Neural cell (in vitro differentiated cells): ENCODE measurements at regions not wholly inside any gene's neighbourhood (a gene's known extent, or its start where the extent isn't known, plus 50 kb on each side); places are given as distances from the start of the nearest gene placed in this dataset.

ENCODE experiments used
- H2AFZ ChIP-seq: fragments of 200-600, 300-800 bp; sonication (generic), shearing (Covaris generic); 2 replicates; pipeline ENCODE4 v1.6.0; 2014; ENCODE audit warnings: low read depth, mild to moderate bottlenecking, antibody characterized with exemption, low read length, moderate library complexity
- H3F3A ChIP-seq: fragments of 200-600 bp; shearing (Covaris generic); 2 replicates; pipeline ENCODE4 v1.6.1; 2016; ENCODE audit warnings: mild to moderate bottlenecking, moderate library complexity, mixed read lengths, antibody characterized with exemption, low read length; ENCODE audit not compliant: insufficient read depth, poor library complexity, severe bottlenecking
- H3K27ac ChIP-seq: fragments of 200-600, 300-800 bp; sonication (generic), shearing (Covaris generic); 2 replicates; pipeline ENCODE4 v1.5.1; 2014; ENCODE audit warnings: mild to moderate bottlenecking, low read length, moderate library complexity
- H3K27me3 ChIP-seq: fragments of 300-800, 200-600 bp; sonication (generic), shearing (Covaris generic); 2 replicates; pipeline ENCODE4 v1.6.0; 2014; ENCODE audit warnings: mild to moderate bottlenecking, low read depth, low read length, moderate library complexity; ENCODE audit not compliant: insufficient read depth
- H3K36me3 ChIP-seq: fragments of 300-800, 200-600 bp; sonication (generic), shearing (Covaris generic); 2 replicates; pipeline ENCODE4 v1.5.1; 2014; ENCODE audit warnings: mild to moderate bottlenecking, antibody characterized with exemption, low read length, moderate library complexity; ENCODE audit not compliant: insufficient read depth
- H3K4me2 ChIP-seq: fragments of 300-800, 200-600 bp; sonication (generic), shearing (Covaris generic); 2 replicates; pipeline ENCODE4 v1.6.0; 2014; ENCODE audit warnings: mild to moderate bottlenecking, low read length
- H3K4me3 ChIP-seq: fragments of 300-800, 200-600 bp; sonication (generic), shearing (Covaris generic); 2 replicates; pipeline ENCODE4 v1.5.1; 2014; ENCODE audit warnings: mild to moderate bottlenecking, low read length, moderate library complexity
- H3K79me2 ChIP-seq: fragments of 200-600 bp; shearing (Covaris generic); replicated peaks from 2 replicates; pipeline ENCODE4 v1.6.0; 2014; ENCODE audit warnings: mild to moderate bottlenecking, low read length, moderate library complexity; ENCODE audit not compliant: insufficient read depth
- H3K9ac ChIP-seq: fragments of 300-800, 200-600 bp; sonication (generic), shearing (Covaris generic); 2 replicates; pipeline ENCODE4 v1.6.1; 2016; ENCODE audit warnings: mild to moderate bottlenecking, low read length, mixed read lengths
- H3K9me2 ChIP-seq: fragments of 200-600 bp; shearing (Covaris generic); 2 replicates; pipeline ENCODE4 v1.6.1; 2016; ENCODE audit warnings: mild to moderate bottlenecking, low read length, mixed read lengths; ENCODE audit not compliant: insufficient read depth
- H3K9me3 ChIP-seq: fragments of 200-600, 300-800 bp; sonication (generic), shearing (Covaris generic); 2 replicates; pipeline ENCODE4 v1.6.1; 2016; ENCODE audit warnings: mild to moderate bottlenecking, mixed run types, low read length, moderate library complexity, mixed read lengths
- H4K20me1 ChIP-seq: fragments of 200-600 bp; shearing (Covaris generic); 2 replicates; pipeline ENCODE4 v1.6.1; 2016; ENCODE audit warnings: mild to moderate bottlenecking, mixed run types; ENCODE audit not compliant: insufficient read depth
- EP300 ChIP-seq: fragments of 450-650 bp; conservative IDR thresholded peaks from 2 replicates; pipeline ENCODE4 v1.6.1; 2014; ENCODE audit warnings: antibody characterized with exemption, mild to moderate bottlenecking, moderate library complexity; ENCODE audit not compliant: poor library complexity, severe bottlenecking
- EZH2 ChIP-seq: fragments of 200-600, 300-800 bp; shearing (Covaris generic), sonication (generic); IDR thresholded peaks from 2 replicates; pipeline ENCODE4 v1.6.1; 2014; ENCODE audit warnings: antibody characterized with exemption, low read length, borderline replicate concordance, mild to moderate bottlenecking; ENCODE audit not compliant: insufficient read depth, poor library complexity, severe bottlenecking
- MXI1 ChIP-seq: fragments of 450-650 bp; conservative IDR thresholded peaks from 2 replicates; pipeline ENCODE4 v1.6.1; 2014; ENCODE audit warnings: antibody characterized with exemption, mild to moderate bottlenecking; ENCODE audit not compliant: poor library complexity, severe bottlenecking
- POLR2AphosphoS5 ChIP-seq: IDR thresholded peaks from 2 replicates; pipeline ENCODE4 v1.6.1; 2012
- RAD21 ChIP-seq: fragments of 450-650 bp; conservative IDR thresholded peaks from 2 replicates; pipeline ENCODE4 v1.6.1; 2014; ENCODE audit warnings: antibody characterized with exemption, mild to moderate bottlenecking, moderate library complexity
- SMC3 ChIP-seq: fragments of 450-650 bp; conservative IDR thresholded peaks from 2 replicates; pipeline ENCODE4 v1.6.1; 2014; ENCODE audit warnings: antibody characterized with exemption, mild to moderate bottlenecking, moderate library complexity; ENCODE audit not compliant: poor library complexity
- TAF1 ChIP-seq: IDR thresholded peaks from 2 replicates; pipeline ENCODE4 v1.6.1; 2012; ENCODE audit warnings: low read depth
- TF ChIP-seq, protein P1 (sequence below): IDR thresholded peaks from 2 replicates; pipeline ENCODE4 v1.6.1; 2012; ENCODE audit warnings: borderline replicate concordance
- TF ChIP-seq, protein P2 (sequence below): fragments of 450-650 bp; IDR thresholded peaks from 2 replicates; pipeline ENCODE4 v1.5.1; 2014; ENCODE audit warnings: antibody characterized with exemption, mild to moderate bottlenecking, moderate library complexity; ENCODE audit not compliant: poor library complexity, severe bottlenecking

DNA sequence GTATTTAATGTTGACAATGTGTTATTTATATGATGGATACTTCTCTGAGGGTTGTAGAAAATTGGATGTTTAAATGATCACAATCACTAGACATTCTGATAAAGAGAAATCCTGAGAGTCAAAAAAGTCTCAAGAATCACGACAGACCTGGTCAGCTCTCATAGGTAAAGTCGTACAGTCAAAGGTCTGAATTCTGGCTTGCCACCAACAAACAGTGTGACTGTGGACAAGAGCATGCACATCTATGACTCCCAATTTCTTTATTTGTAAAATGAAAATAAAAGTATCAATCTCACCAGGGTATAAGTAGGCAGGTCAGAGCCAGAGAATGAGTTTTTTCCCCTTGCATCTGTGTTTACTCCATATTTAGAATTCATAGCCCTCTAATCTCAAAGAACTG lies 556.7 kb downstream of the FAM181B start:
- H3K4me2 ChIP-seq: no peak overlapping the region
- no peak overlapping the region for H2AFZ ChIP-seq
- H3K79me2 ChIP-seq: no peaks in the 10 kb centered on the region
- H3K4me3 ChIP-seq: no peak overlapping the region
- H3K36me3 ChIP-seq: no peaks in the 10 kb centered on the region
- no peaks in the 10 kb centered on the region for H4K20me1 ChIP-seq
- no peak overlapping the region for H3K27ac ChIP-seq
- H3K9ac ChIP-seq: no peak overlapping the region
- no peaks in the 10 kb centered on the region for H3K27me3 ChIP-seq
- TF ChIP-seq, protein P1, sequence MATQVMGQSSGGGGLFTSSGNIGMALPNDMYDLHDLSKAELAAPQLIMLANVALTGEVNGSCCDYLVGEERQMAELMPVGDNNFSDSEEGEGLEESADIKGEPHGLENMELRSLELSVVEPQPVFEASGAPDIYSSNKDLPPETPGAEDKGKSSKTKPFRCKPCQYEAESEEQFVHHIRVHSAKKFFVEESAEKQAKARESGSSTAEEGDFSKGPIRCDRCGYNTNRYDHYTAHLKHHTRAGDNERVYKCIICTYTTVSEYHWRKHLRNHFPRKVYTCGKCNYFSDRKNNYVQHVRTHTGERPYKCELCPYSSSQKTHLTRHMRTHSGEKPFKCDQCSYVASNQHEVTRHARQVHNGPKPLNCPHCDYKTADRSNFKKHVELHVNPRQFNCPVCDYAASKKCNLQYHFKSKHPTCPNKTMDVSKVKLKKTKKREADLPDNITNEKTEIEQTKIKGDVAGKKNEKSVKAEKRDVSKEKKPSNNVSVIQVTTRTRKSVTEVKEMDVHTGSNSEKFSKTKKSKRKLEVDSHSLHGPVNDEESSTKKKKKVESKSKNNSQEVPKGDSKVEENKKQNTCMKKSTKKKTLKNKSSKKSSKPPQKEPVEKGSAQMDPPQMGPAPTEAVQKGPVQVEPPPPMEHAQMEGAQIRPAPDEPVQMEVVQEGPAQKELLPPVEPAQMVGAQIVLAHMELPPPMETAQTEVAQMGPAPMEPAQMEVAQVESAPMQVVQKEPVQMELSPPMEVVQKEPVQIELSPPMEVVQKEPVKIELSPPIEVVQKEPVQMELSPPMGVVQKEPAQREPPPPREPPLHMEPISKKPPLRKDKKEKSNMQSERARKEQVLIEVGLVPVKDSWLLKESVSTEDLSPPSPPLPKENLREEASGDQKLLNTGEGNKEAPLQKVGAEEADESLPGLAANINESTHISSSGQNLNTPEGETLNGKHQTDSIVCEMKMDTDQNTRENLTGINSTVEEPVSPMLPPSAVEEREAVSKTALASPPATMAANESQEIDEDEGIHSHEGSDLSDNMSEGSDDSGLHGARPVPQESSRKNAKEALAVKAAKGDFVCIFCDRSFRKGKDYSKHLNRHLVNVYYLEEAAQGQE: no peak
- TF ChIP-seq EP300: no peak
- no peak for TF ChIP-seq RAD21
- TF ChIP-seq MXI1: no peak
- no peak for TF ChIP-seq EZH2
- TF ChIP-seq, protein P2, sequence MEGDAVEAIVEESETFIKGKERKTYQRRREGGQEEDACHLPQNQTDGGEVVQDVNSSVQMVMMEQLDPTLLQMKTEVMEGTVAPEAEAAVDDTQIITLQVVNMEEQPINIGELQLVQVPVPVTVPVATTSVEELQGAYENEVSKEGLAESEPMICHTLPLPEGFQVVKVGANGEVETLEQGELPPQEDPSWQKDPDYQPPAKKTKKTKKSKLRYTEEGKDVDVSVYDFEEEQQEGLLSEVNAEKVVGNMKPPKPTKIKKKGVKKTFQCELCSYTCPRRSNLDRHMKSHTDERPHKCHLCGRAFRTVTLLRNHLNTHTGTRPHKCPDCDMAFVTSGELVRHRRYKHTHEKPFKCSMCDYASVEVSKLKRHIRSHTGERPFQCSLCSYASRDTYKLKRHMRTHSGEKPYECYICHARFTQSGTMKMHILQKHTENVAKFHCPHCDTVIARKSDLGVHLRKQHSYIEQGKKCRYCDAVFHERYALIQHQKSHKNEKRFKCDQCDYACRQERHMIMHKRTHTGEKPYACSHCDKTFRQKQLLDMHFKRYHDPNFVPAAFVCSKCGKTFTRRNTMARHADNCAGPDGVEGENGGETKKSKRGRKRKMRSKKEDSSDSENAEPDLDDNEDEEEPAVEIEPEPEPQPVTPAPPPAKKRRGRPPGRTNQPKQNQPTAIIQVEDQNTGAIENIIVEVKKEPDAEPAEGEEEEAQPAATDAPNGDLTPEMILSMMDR: no peak
- no peak for TF ChIP-seq POLR2AphosphoS5
- no peak for TF ChIP-seq SMC3
- no peak for TF ChIP-seq TAF1
- no peaks in the 10 kb centered on the region for H3K9me3 ChIP-seq
- no peaks in the 10 kb centered on the region for H3F3A ChIP-seq
- no peaks in the 10 kb centered on the region for H3K9me2 ChIP-seq

DNA sequence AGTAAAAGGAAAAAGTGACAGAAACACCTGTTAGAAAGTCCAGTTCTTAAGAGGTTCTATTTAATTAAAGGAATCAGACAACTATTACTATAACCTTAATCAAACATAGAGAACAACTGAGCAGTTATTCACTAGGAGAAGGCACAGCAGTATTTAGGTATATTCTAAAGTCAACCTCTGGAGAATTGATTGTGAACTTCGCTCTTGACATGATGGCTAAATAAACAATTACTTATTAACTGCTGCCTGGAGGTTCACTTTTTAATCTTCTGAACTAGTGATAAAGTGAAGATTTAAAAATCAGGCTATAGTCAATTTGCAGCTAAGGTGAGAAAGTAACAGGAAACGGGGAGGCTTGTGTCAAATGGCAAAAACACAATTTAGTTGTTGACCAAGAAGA lies 557.3 kb downstream of the FAM181B start:
- Histone ChIP-seq H4K20me1 (no peaks in the 10 kb centered on the region), H2AFZ (no peak overlapping the region), H3K9me2 (no peaks in the 10 kb centered on the region), H3K4me3 (no peak overlapping the region), H3K27ac (no peak overlapping the region), H3K9ac (no peak overlapping the region), H3K4me2 (no peak overlapping the region), H3K79me2 (no peaks in the 10 kb centered on the region), H3F3A (no peaks in the 10 kb centered on the region), H3K9me3 (no peaks in the 10 kb centered on the region), H3K27me3 (no peaks in the 10 kb centered on the region), H3K36me3 (no peaks in the 10 kb centered on the region)
- TF ChIP-seq RAD21: no peak
- TF ChIP-seq, protein P1: no peak
- TF ChIP-seq MXI1: no peak
- no peak for TF ChIP-seq EP300
- TF ChIP-seq EZH2: no peak
- no peak for TF ChIP-seq POLR2AphosphoS5
- TF ChIP-seq SMC3: no peak
- no peak for TF ChIP-seq TAF1
